ENCODE measurements at regions not wholly inside any gene's neighbourhood (a gene's known extent, or its start where the extent isn't known, plus 50 kb on each side); places are given as distances from the start of the nearest gene placed in this dataset.

- TF ChIP-seq CTCF (IDR thresholded peaks at IDR 0.05) (no peak), POLR2AphosphoS5 (IDR thresholded peaks at IDR 0.05) (no peak), POLR2A (IDR thresholded peaks at IDR 0.05) (no peak), EP300 (IDR thresholded peaks at IDR 0.05; ENCODE audit: low read depth) (no peak)
Measured at GRCh38 chr4:25525896-25526295, 129.8 kb upstream of the SLC34A2 start.
